ENCODE measurements at regions not wholly inside any gene's neighbourhood (a gene's known extent, or its start where the extent isn't known, plus 50 kb on each side); places are given as distances from the start of the nearest gene placed in this dataset.

GRCh38 chr2:67656875-67657274, 259.7 kb downstream of the ETAA1 start:
- TF ChIP-seq CENPX (CRISPR knock-in tag; IDR thresholded peaks at IDR 0.05) (no peak), MXI1 (IDR thresholded peaks at IDR 0.05; ENCODE audit: borderline replicate concordance, low read depth, low read length) (no peak), ZBTB49 (CRISPR knock-in tag; IDR thresholded peaks at IDR 0.05; ENCODE audit: borderline replicate concordance) (no peak), POLR2A (IDR thresholded peaks at IDR 0.05; ENCODE audit: insufficient read depth in 1 of 2, low read depth in 2 of 2, low read length in 2 of 2) (no peak), ZNF451 (CRISPR knock-in tag; IDR thresholded peaks at IDR 0.05) (no peak), JUN (CRISPR knock-in tag; IDR thresholded peaks at IDR 0.05) (no peak)
- TF ChIP-seq, protein P1, sequence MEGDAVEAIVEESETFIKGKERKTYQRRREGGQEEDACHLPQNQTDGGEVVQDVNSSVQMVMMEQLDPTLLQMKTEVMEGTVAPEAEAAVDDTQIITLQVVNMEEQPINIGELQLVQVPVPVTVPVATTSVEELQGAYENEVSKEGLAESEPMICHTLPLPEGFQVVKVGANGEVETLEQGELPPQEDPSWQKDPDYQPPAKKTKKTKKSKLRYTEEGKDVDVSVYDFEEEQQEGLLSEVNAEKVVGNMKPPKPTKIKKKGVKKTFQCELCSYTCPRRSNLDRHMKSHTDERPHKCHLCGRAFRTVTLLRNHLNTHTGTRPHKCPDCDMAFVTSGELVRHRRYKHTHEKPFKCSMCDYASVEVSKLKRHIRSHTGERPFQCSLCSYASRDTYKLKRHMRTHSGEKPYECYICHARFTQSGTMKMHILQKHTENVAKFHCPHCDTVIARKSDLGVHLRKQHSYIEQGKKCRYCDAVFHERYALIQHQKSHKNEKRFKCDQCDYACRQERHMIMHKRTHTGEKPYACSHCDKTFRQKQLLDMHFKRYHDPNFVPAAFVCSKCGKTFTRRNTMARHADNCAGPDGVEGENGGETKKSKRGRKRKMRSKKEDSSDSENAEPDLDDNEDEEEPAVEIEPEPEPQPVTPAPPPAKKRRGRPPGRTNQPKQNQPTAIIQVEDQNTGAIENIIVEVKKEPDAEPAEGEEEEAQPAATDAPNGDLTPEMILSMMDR (CRISPR knock-in tag; IDR thresholded peaks at IDR 0.05): no peak
